WTC11 (cell line): ENCODE measurements at regions not wholly inside any gene's neighbourhood (a gene's known extent, or its start where the extent isn't known, plus 50 kb on each side); places are given as distances from the start of the nearest gene placed in this dataset.
"Not testable (repeated sequence)": the region's sequence is repeated elsewhere in the genome, so short reads cannot be mapped to it uniquely, and the experiment has no call there.

Experiments
- ATAC-seq: fragments of 200-7000 bp; cut with Tn5 transposase; 2 replicates; pipeline ENCODE4 v1.10.0; 2021; ENCODE audit warnings: mild to moderate bottlenecking, moderate library complexity
- CTCF ChIA-PET: fragments of 300-600 bp; sonication (Branson Sonifier 250); formaldehyde crosslinking; loops from one replicate; lab custom pipeline; 2021; ENCODE audit warnings: antibody characterized with exemption; lab: Charles Lee
- POLR2A ChIA-PET: fragments of 350-600 bp; sonication (Branson Sonifier 250); formaldehyde crosslinking; loops from one replicate; lab custom pipeline; 2021; ENCODE audit warnings: antibody characterized with exemption; lab: Charles Lee
- DNase-seq: peaks from one replicate; pipeline ENCODE4 v3.0.0; 2021; ENCODE audit warnings: low spot score
- H3K27ac Mint-ChIP-seq: 2 replicates; pipeline ENCODE4 v1.8.0; 2021; ENCODE audit warnings: mixed read lengths
- H3K27me3 Mint-ChIP-seq: 2 replicates; pipeline ENCODE4 v1.8.0; 2021; ENCODE audit warnings: low read depth, mild to moderate bottlenecking, moderate library complexity, mixed read lengths
- H3K36me3 Mint-ChIP-seq: 2 replicates; pipeline ENCODE4 v1.8.0; 2021; ENCODE audit warnings: mixed read lengths
- H3K4me1 Mint-ChIP-seq: 2 replicates; pipeline ENCODE4 v1.8.0; 2022; ENCODE audit warnings: mixed read lengths
- H3K4me3 Mint-ChIP-seq: 2 replicates; pipeline ENCODE4 v1.8.0; 2021; ENCODE audit warnings: mild to moderate bottlenecking, moderate library complexity, mixed read lengths
- H3K9me3 Mint-ChIP-seq: 2 replicates; pipeline ENCODE4 v1.8.0; 2021; ENCODE audit warnings: mixed read lengths
- CREM ChIP-seq: sonication (generic); formaldehyde crosslinking; IDR thresholded peaks from 2 replicates; pipeline ENCODE4 v1.8.1; 2022; ENCODE audit warnings: mild to moderate bottlenecking, missing genetic modification reagents, moderate library complexity
- JAZF1 ChIP-seq: fragments of 250-450 bp; sonication (Bioruptor Pico); IDR thresholded peaks from 2 replicates; pipeline ENCODE4 v1.9.0; 2021; ENCODE audit warnings: moderate library complexity, mild to moderate bottlenecking, inconsistent platforms
- MXD4 ChIP-seq: fragments of 250-450 bp; sonication (Bioruptor Pico); IDR thresholded peaks from 2 replicates; pipeline ENCODE4 v1.8.0; 2021; ENCODE audit warnings: mild to moderate bottlenecking, moderate library complexity, borderline replicate concordance
- NFATC4 ChIP-seq: fragments of 250-450 bp; sonication (Bioruptor Pico); IDR thresholded peaks from 2 replicates; pipeline ENCODE4 v1.9.0; 2021; ENCODE audit warnings: mild to moderate bottlenecking
- NR3C1 ChIP-seq: sonication (generic); formaldehyde crosslinking; conservative IDR thresholded peaks from 2 replicates; pipeline ENCODE4 v1.8.1; 2023; ENCODE audit warnings: low read depth, mild to moderate bottlenecking, missing genetic modification reagents
- SMAD4 ChIP-seq: sonication (generic); formaldehyde crosslinking; IDR thresholded peaks from 2 replicates; pipeline ENCODE4 v1.8.0; 2022; ENCODE audit warnings: mild to moderate bottlenecking, missing genetic modification reagents
- SP1 ChIP-seq: sonication (generic); formaldehyde crosslinking; conservative IDR thresholded peaks from 2 replicates; pipeline ENCODE4 v1.8.1; 2022; ENCODE audit warnings: missing genetic modification reagents
- TEAD4 ChIP-seq: sonication (generic); formaldehyde crosslinking; IDR thresholded peaks from 2 replicates; pipeline ENCODE4 v1.8.0; 2022; ENCODE audit warnings: mild to moderate bottlenecking, missing genetic modification reagents
- ZNF416 ChIP-seq: fragments of 250-450 bp; sonication (Bioruptor Pico); IDR thresholded peaks from 2 replicates; pipeline ENCODE4 v1.9.0; 2021; ENCODE audit warnings: mild to moderate bottlenecking, inconsistent platforms
- TF ChIP-seq, protein P1 (sequence below): fragments of 250-450 bp; sonication (Bioruptor Pico); IDR thresholded peaks from 2 replicates; pipeline ENCODE4 v2.1.2; 2022; ENCODE audit warnings: mild to moderate bottlenecking, moderate library complexity
- TF ChIP-seq, protein P2 (sequence below): sonication (generic); formaldehyde crosslinking; IDR thresholded peaks from 2 replicates; pipeline ENCODE4 v1.8.0; 2023; ENCODE audit warnings: mild to moderate bottlenecking, missing genetic modification reagents
- TF ChIP-seq, protein P3 (sequence below): sonication (generic); formaldehyde crosslinking; IDR thresholded peaks from 2 replicates; pipeline ENCODE4 v1.8.1; 2023; ENCODE audit warnings: mild to moderate bottlenecking, missing genetic modification reagents, borderline replicate concordance
- TF ChIP-seq, protein P4 (sequence below): sonication (generic); formaldehyde crosslinking; IDR thresholded peaks from 2 replicates; pipeline ENCODE4 v1.8.0; 2022; ENCODE audit warnings: mild to moderate bottlenecking, missing genetic modification reagents
- TF ChIP-seq, protein P5 (sequence below): sonication (generic); formaldehyde crosslinking; IDR thresholded peaks from 2 replicates; pipeline ENCODE4 v1.8.1; 2023; ENCODE audit warnings: mild to moderate bottlenecking, missing genetic modification reagents, moderate library complexity
- TF ChIP-seq, protein P6 (sequence below): fragments of 250-450 bp; sonication (Bioruptor Pico); IDR thresholded peaks from 2 replicates; pipeline ENCODE4 v1.9.0; 2021; ENCODE audit warnings: mild to moderate bottlenecking, borderline replicate concordance
- TF ChIP-seq, protein P7 (sequence below): sonication (generic); formaldehyde crosslinking; IDR thresholded peaks from 2 replicates; pipeline ENCODE4 v1.8.1; 2022; ENCODE audit warnings: low read depth, missing genetic modification reagents, borderline replicate concordance

DNA sequence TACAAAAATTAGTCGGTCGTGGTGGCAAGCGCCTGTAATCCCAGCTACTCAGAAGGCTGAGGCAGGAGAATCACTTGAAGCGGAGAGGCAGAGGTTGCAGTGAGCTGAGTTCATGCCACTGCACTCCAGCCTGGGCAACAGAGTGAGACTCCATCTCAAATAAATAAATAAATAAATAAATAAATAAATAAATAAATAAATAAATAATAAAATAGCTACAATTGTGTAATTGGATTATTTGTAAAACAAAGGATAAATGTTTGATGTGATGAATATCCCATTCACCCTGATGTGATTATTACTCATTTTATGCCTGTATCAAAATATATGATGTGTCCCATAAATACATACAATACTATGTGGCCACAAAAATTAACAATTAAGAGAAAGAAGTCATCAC, 1127.0 kb upstream of the POT1 start:
- Mint-ChIP-seq H3K36me3 (peaks cover 81% of the 10 kb centered on the region), H3K9me3 (peaks cover 65% of the 10 kb centered on the region)
- H3K27me3 Mint-ChIP-seq, H3K4me3 Mint-ChIP-seq, ATAC-seq, H3K4me1 Mint-ChIP-seq, CTCF ChIA-PET, H3K27ac Mint-ChIP-seq, DNase-seq, POLR2A ChIA-PET: not testable (repeated sequence)

DNA sequence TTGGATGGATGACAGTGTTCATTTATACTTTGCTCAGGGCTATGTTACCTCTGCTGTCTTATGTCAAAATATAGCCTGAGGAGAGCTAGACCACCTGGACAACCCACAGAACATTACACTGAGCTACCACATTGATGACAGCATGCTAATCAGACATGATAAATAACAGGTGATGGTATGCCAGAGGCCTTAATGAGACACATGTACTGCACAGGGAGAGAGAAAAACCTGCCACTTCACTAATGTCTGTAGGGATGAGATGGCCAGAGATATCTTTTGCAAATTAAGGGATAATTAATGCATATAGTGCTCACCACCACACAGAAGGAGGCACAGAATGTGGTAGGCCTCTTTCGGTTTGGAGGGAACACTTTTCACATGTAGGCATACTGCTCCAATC, 1122.6 kb upstream of the POT1 start:
- no peak overlapping the region for H3K27ac Mint-ChIP-seq
- no peak for ATAC-seq
- TF ChIP-seq NFATC4 (CRISPR knock-in tag) (no peak), SMAD4 (CRISPR knock-in tag) (no peak), SP1 (CRISPR knock-in tag) (no peak), NR3C1 (CRISPR knock-in tag) (no peak), JAZF1 (CRISPR knock-in tag) (no peak), CREM (no peak), TEAD4 (no peak), ZNF416 (CRISPR knock-in tag) (no peak), MXD4 (CRISPR knock-in tag) (no peak)
- TF ChIP-seq, protein P1, sequence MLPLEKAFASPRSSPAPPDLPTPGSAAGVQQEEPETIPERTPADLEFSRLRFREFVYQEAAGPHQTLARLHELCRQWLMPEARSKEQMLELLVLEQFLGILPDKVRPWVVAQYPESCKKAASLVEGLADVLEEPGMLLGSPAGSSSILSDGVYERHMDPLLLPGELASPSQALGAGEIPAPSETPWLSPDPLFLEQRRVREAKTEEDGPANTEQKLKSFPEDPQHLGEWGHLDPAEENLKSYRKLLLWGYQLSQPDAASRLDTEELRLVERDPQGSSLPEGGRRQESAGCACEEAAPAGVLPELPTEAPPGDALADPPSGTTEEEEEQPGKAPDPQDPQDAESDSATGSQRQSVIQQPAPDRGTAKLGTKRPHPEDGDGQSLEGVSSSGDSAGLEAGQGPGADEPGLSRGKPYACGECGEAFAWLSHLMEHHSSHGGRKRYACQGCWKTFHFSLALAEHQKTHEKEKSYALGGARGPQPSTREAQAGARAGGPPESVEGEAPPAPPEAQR (CRISPR knock-in tag): no peak
- TF ChIP-seq, protein P2, sequence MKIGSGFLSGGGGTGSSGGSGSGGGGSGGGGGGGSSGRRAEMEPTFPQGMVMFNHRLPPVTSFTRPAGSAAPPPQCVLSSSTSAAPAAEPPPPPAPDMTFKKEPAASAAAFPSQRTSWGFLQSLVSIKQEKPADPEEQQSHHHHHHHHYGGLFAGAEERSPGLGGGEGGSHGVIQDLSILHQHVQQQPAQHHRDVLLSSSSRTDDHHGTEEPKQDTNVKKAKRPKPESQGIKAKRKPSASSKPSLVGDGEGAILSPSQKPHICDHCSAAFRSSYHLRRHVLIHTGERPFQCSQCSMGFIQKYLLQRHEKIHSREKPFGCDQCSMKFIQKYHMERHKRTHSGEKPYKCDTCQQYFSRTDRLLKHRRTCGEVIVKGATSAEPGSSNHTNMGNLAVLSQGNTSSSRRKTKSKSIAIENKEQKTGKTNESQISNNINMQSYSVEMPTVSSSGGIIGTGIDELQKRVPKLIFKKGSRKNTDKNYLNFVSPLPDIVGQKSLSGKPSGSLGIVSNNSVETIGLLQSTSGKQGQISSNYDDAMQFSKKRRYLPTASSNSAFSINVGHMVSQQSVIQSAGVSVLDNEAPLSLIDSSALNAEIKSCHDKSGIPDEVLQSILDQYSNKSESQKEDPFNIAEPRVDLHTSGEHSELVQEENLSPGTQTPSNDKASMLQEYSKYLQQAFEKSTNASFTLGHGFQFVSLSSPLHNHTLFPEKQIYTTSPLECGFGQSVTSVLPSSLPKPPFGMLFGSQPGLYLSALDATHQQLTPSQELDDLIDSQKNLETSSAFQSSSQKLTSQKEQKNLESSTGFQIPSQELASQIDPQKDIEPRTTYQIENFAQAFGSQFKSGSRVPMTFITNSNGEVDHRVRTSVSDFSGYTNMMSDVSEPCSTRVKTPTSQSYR (CRISPR knock-in tag): no peak
- TF ChIP-seq, protein P3, sequence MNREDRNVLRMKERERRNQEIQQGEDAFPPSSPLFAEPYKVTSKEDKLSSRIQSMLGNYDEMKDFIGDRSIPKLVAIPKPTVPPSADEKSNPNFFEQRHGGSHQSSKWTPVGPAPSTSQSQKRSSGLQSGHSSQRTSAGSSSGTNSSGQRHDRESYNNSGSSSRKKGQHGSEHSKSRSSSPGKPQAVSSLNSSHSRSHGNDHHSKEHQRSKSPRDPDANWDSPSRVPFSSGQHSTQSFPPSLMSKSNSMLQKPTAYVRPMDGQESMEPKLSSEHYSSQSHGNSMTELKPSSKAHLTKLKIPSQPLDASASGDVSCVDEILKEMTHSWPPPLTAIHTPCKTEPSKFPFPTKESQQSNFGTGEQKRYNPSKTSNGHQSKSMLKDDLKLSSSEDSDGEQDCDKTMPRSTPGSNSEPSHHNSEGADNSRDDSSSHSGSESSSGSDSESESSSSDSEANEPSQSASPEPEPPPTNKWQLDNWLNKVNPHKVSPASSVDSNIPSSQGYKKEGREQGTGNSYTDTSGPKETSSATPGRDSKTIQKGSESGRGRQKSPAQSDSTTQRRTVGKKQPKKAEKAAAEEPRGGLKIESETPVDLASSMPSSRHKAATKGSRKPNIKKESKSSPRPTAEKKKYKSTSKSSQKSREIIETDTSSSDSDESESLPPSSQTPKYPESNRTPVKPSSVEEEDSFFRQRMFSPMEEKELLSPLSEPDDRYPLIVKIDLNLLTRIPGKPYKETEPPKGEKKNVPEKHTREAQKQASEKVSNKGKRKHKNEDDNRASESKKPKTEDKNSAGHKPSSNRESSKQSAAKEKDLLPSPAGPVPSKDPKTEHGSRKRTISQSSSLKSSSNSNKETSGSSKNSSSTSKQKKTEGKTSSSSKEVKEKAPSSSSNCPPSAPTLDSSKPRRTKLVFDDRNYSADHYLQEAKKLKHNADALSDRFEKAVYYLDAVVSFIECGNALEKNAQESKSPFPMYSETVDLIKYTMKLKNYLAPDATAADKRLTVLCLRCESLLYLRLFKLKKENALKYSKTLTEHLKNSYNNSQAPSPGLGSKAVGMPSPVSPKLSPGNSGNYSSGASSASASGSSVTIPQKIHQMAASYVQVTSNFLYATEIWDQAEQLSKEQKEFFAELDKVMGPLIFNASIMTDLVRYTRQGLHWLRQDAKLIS (CRISPR knock-in tag): no peak
- TF ChIP-seq, protein P4, sequence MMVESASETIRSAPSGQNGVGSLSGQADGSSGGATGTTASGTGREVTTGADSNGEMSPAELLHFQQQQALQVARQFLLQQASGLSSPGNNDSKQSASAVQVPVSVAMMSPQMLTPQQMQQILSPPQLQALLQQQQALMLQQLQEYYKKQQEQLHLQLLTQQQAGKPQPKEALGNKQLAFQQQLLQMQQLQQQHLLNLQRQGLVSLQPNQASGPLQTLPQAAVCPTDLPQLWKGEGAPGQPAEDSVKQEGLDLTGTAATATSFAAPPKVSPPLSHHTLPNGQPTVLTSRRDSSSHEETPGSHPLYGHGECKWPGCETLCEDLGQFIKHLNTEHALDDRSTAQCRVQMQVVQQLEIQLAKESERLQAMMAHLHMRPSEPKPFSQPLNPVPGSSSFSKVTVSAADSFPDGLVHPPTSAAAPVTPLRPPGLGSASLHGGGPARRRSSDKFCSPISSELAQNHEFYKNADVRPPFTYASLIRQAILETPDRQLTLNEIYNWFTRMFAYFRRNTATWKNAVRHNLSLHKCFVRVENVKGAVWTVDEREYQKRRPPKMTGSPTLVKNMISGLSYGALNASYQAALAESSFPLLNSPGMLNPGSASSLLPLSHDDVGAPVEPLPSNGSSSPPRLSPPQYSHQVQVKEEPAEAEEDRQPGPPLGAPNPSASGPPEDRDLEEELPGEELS (CRISPR knock-in tag): no peak
- TF ChIP-seq, protein P5, sequence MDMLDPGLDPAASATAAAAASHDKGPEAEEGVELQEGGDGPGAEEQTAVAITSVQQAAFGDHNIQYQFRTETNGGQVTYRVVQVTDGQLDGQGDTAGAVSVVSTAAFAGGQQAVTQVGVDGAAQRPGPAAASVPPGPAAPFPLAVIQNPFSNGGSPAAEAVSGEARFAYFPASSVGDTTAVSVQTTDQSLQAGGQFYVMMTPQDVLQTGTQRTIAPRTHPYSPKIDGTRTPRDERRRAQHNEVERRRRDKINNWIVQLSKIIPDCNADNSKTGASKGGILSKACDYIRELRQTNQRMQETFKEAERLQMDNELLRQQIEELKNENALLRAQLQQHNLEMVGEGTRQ (CRISPR knock-in tag): no peak
- TF ChIP-seq, protein P6, sequence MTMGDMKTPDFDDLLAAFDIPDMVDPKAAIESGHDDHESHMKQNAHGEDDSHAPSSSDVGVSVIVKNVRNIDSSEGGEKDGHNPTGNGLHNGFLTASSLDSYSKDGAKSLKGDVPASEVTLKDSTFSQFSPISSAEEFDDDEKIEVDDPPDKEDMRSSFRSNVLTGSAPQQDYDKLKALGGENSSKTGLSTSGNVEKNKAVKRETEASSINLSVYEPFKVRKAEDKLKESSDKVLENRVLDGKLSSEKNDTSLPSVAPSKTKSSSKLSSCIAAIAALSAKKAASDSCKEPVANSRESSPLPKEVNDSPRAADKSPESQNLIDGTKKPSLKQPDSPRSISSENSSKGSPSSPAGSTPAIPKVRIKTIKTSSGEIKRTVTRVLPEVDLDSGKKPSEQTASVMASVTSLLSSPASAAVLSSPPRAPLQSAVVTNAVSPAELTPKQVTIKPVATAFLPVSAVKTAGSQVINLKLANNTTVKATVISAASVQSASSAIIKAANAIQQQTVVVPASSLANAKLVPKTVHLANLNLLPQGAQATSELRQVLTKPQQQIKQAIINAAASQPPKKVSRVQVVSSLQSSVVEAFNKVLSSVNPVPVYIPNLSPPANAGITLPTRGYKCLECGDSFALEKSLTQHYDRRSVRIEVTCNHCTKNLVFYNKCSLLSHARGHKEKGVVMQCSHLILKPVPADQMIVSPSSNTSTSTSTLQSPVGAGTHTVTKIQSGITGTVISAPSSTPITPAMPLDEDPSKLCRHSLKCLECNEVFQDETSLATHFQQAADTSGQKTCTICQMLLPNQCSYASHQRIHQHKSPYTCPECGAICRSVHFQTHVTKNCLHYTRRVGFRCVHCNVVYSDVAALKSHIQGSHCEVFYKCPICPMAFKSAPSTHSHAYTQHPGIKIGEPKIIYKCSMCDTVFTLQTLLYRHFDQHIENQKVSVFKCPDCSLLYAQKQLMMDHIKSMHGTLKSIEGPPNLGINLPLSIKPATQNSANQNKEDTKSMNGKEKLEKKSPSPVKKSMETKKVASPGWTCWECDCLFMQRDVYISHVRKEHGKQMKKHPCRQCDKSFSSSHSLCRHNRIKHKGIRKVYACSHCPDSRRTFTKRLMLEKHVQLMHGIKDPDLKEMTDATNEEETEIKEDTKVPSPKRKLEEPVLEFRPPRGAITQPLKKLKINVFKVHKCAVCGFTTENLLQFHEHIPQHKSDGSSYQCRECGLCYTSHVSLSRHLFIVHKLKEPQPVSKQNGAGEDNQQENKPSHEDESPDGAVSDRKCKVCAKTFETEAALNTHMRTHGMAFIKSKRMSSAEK: no peak
- TF ChIP-seq, protein P7, sequence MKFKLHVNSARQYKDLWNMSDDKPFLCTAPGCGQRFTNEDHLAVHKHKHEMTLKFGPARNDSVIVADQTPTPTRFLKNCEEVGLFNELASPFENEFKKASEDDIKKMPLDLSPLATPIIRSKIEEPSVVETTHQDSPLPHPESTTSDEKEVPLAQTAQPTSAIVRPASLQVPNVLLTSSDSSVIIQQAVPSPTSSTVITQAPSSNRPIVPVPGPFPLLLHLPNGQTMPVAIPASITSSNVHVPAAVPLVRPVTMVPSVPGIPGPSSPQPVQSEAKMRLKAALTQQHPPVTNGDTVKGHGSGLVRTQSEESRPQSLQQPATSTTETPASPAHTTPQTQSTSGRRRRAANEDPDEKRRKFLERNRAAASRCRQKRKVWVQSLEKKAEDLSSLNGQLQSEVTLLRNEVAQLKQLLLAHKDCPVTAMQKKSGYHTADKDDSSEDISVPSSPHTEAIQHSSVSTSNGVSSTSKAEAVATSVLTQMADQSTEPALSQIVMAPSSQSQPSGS: no peak
- TF ChIP-seq, all 79 proteins: peak for 0
- H3K9me3 Mint-ChIP-seq: peaks cover 40% of the 10 kb centered on the region
- no peak for DNase-seq
- POLR2A ChIA-PET: interaction anchor here (0.6 kb wide), 1 partner anchor 1190 kb away, joined by 4 read pairs; no protein-coding TSS in a partner anchor
- H3K36me3 Mint-ChIP-seq: peaks cover 54% of the 10 kb centered on the region
- CTCF ChIA-PET: no interaction called here
- no peak overlapping the region for H3K4me3 Mint-ChIP-seq
- H3K27me3 Mint-ChIP-seq: no peaks in the 10 kb centered on the region
- H3K4me1 Mint-ChIP-seq: no peaks in the 10 kb centered on the region
